ENCODE measurements at regions not wholly inside any gene's neighbourhood (a gene's known extent, or its start where the extent isn't known, plus 50 kb on each side); places are given as distances from the start of the nearest gene placed in this dataset.
"Not testable (repeated sequence)": the region's sequence is repeated elsewhere in the genome, so short reads cannot be mapped to it uniquely, and the experiment has no call there.

GRCh38 chr2:20949256-20949655 is 94.6 kb downstream of the APOB start:
- no peak for DNase-seq

GRCh38 chr2:20946468-20946867 is 97.4 kb downstream of the APOB start:
- DNase-seq, result no peak

GRCh38 chr2:20943721-20944120 is 100.2 kb downstream of the APOB start:
- DNase-seq, result not testable (repeated sequence)

- DNase-seq, result no peak
Measured at GRCh38 chr2:20942646-20943125, 101.2 kb downstream of the APOB start.

- no peak for DNase-seq
Measured at GRCh38 chr2:20940856-20941255, 103.0 kb downstream of the APOB start.

DNA sequence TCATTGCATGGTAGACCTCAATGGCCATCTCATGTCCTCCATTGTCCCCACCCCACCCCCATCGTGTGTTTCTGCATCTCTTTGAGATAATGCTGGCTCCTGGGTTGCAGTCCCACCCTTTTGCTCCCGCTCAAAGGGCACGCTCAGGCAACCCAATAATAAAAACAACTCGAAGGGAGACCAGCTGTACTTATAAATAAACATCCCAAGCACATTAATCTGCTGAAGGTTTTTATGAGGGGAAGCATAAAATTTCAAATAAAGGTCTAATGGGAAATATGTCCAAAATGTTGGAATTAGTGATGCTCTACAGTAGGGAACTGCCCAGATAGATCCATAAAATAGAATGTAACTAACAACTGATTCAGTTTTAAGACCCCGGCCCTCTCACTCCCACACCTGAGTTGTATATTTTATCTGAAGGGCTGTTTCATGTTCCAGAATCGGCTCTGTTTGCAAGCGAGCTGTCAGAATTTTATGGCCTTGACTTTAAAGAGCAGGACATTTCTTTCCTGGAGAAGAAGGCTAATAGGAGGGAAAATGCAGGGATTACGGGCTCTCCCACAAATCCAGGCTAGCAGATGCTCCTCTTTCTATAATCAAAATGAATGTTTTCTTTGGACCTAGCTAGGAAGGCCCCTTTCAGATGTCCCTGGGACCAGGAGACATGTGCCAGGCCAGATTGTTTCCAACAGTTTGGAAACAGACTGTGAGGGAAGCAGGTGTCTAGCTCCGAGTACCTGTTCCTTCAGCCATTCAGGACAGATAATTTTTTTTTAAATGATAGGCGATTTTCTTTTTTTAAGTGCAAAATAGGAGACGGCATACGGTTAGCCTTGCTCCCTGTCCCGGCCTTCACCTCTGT is 103.7 kb downstream of the APOB start:
- DNase-seq, result no peak

- no peak for DNase-seq
Measured at GRCh38 chr2:20937353-20937752, 106.5 kb downstream of the APOB start.

- DNase-seq, result no peak
Measured at GRCh38 chr2:20935168-20935775, 108.6 kb downstream of the APOB start.

- peak; percentile 33 for DNase-seq
Measured at GRCh38 chr2:20934236-20934635, 109.6 kb downstream of the APOB start.

- no peak for DNase-seq
Measured at GRCh38 chr2:20933714-20934113, 110.2 kb downstream of the APOB start.

DNA sequence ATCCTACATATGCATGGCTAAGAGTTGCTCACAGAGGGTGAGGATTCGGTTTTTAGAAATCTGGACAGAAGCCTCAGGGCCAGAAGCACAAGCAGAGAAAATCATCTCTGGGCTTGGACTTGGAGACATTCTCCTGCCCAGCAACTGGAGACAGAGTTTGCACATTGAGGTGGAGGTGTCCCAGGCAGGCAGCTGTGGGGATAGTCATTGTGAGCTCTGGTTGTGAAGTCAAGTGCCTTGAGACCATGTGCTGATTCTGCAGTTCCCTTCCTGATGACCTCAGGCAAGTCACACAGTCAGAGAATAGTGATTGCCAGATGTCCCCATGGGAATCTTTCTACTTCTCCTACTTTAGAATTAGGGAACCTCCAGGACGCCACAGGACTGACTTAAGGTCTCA is 108.4 kb upstream of the LDAH start:
- no peak for DNase-seq

DNA sequence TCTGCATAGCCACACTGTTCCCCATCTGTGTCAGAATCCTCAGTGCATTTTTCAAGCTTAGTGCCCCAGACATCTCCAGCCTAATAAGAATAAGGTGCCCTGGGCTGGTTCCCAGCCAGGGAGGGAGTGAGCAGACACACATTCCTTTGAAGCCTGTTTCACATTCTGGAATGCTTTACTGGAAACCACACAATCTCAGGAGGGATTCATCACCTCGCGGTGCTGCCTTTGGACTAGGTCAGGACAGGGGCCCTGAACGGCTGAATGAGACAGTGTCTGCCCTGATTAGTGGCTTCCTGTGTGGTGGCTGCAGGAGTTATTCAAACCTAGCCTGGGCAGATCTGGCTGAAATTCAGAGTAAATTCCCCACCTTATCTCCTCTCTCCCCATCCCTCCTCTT is 108.0 kb upstream of the LDAH start:
- DNase-seq, result no peak

- DNase-seq, result no peak
Measured at GRCh38 chr2:20929721-20930120, 106.8 kb upstream of the LDAH start.

- no peak for DNase-seq
Measured at GRCh38 chr2:20928617-20929016, 105.7 kb upstream of the LDAH start.

GRCh38 chr2:20925265-20925889 is 102.5 kb upstream of the LDAH start:
- no peak for DNase-seq

GRCh38 chr2:20919297-20919800 is 96.4 kb upstream of the LDAH start:
- DNase-seq, result no peak

DNA sequence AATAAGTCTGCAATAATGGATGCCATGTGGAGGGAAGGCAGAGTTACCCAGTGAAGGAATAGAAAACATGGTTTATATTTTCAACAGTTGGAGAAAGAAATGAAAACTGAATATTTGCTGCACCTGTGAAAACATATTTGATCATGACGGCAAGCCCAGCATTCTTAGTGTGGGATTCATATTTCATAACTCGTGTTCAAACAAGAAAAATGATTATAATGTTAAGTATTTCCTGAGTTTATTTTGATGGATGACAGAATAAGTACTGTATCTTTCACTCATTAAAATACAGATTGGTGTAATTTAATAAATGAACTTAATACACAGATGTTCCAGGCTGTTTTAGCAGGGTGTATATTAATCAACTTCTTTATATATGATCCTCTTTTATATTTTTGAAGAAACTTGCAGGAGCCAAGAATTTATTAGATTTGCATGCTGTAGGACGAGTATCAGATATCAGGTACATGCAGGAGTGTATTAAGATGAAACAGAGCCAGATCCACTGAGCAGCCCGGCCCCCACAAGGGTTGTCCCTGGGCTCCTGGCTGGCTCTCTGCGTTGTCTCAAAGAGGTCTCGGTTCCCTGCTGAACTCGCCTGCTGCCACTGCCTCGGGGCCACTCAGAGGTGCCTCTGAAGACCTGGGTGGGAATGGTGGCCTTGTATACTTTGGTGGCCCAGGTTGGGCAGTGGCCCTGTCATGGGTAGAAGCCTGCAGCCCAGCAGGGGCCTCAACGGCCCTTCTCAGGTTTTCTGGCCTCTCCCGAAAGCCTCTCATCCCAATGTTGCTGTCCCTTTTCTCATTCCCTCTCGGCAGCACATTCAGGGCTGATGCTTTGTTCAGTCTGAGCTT is 95.0 kb upstream of the LDAH start:
- DNase-seq, result no peak

DNA sequence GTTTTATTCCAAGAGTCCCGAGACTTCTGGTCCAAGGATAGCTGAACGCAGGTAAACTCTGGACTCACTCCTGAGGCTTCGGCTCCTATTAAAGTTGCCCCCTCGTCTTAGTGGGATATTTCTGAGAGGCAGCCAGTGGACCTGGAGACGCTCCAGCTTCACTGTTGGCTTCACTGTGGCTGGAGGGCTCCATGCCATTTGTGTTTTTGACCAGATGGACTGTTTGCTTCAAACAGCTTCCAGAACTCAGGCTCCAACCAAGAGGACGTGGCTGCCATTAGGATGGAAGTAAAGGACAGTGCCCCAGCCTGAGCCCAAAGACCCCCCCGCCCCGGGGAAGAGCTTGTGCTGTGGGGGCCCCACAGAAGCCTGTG is 94.4 kb upstream of the LDAH start:
- no peak for DNase-seq

GRCh38 chr2:20916604-20917286 is 93.8 kb upstream of the LDAH start:
- DNase-seq, result no peak

DNA sequence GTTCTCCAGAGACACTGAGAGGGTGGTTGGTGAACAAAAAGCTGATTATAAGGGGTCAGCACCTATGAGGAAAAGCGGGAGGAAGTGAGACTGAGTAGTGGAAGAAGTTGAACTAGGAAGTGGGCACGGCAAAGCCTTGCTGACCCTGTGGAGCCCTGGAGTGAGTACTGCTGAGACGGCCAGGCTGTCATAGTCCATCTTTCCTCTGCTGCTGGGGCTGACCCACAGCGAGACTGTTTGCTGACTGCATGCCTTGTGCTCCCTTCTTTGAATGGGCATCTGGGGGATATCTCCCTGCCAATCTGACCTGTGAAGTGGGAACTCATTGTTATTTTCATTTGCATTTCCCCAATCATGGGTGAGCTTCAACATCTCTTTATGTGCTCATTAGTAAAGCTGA is 92.4 kb upstream of the LDAH start:
- no peak for DNase-seq

DNA sequence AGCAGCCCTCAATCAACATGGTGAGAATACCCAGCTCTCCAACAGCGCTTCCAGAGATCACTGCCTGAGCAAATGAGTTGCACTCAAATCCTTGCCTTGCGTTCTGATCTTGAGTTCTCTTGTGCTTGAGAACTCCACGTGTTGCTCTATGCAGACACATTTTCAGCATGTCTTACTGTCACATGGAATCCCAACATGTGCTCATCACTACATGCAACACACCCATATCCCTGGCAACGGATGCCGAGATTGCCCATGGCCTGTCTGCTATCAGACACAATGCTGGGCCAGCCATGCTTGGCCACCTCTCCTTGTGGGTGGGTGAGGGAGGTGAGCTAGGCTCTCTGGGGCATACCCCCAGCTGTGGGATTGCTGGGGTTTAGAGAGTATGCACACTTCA is 91.9 kb upstream of the LDAH start:
- no peak for DNase-seq

- DNase-seq, result no peak
Measured at GRCh38 chr2:20914087-20914486, 91.2 kb upstream of the LDAH start.
